ENCODE measurements at regions not wholly inside any gene's neighbourhood (a gene's known extent, or its start where the extent isn't known, plus 50 kb on each side); places are given as distances from the start of the nearest gene placed in this dataset.

- no peak for ATAC-seq
Measured at GRCh38 chr14:42145766-42146165, 539.1 kb downstream of the LRFN5 start.

GRCh38 chr14:42143114-42143513 is 536.4 kb downstream of the LRFN5 start:
- ATAC-seq = no peak

GRCh38 chr14:42141328-42141727 is 534.7 kb downstream of the LRFN5 start:
- no peak for ATAC-seq

GRCh38 chr14:42140831-42141279 is 534.2 kb downstream of the LRFN5 start:
- no peak for ATAC-seq

DNA sequence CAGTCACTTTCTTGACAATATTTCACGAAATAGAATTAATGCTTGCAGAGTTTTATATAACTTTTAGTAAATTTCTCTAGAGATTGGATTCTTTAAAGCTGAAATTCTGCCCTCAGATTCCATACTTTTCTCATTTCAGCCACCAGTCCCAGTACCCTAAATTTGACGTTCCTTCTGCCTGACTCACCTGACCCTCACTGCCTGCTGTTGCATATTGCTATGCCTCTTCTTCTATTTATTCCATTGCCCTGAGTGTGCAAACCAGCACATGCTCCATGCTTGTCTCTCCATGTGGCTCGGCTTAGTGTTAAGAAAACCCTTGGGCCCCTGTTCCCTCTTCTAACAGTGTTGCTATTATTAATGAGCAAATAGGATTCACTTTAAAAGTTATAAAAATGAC is 533.3 kb downstream of the LRFN5 start:
- ATAC-seq = no peak

- ATAC-seq = no peak
Measured at GRCh38 chr14:42138406-42138805, 531.7 kb downstream of the LRFN5 start.

DNA sequence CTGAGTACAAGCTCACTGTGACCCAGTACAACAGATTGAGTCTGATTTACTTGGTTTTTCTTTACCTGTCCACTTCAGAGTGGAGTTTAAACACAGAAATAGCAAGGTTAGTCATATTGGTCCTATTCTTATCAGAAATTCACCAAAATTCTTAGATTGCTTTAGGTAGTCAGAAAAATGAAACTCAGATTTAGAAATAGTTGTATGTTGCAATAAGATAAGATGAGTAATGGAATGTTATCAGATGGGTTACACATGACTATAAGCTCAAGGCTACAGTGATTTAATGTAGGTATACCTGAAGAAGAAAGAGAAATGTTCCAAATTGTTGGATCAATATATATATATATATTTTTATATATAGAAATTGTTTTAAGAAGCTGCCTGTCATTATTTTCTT is 524.1 kb downstream of the LRFN5 start:
- no peak for ATAC-seq

DNA sequence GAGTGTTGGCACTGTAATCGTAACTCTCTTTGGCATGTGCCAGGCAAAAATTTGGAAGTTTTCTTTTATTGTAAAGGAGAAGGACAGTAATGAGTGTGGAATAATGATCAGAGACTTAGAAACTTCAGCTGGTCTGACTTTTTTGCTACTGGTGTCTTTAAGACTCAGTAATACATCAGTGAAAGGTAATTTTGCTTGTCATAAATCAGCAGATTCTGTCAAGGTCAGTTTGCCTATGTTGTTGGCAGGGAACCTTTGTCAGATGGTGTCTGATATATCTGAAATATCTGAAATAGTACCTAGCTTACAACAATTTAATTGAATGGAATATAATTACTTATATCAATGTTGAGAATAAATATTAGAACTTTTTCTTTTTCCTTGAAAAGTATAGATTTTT is 516.9 kb downstream of the LRFN5 start:
- ATAC-seq = no peak

- no peak for ATAC-seq
Measured at GRCh38 chr14:42113358-42114069, 506.8 kb downstream of the LRFN5 start.

DNA sequence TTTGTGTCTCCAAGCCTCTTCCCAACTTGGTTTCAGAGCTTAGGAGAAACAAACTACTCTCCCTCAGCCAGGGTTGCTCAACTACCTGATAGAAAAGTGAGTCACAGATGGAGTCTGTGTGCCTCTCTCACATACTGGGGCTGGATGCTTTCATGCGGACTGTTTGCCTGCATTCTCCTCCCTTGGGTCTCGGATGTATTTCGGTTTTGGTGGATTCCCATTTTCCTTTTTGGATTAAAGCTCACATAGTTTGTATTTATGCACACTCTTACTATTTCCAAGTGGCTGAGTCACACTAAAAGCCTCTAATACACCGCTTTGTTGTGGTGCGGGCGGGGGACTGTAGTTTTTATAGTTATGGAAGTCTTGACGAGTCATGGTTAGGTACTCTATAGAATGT is 505.4 kb downstream of the LRFN5 start:
- no peak for ATAC-seq

GRCh38 chr14:42111355-42111754 is 504.7 kb downstream of the LRFN5 start:
- ATAC-seq = no peak

- ATAC-seq = no peak
Measured at GRCh38 chr14:42110167-42110566, 503.5 kb downstream of the LRFN5 start.

GRCh38 chr14:42095155-42095554 is 488.5 kb downstream of the LRFN5 start:
- ATAC-seq = no peak

DNA sequence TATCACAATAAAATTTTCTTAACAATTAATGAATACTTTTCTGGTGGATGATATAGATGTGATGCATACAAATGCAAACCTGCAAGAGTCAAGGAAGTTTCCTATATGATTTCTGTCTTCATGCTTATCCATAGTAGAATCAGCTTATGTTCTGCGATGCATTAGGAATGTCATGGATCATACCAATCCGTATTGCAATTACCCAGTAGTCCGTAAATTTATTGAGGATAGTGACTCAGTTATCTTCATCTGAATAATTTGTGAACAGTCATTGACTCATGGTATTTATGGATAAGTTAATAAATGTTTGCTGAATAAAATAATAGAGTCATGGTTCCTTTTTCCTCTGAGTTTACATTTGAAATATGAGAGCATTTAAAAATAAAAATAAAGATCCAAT is 483.4 kb downstream of the LRFN5 start:
- ATAC-seq = no peak

DNA sequence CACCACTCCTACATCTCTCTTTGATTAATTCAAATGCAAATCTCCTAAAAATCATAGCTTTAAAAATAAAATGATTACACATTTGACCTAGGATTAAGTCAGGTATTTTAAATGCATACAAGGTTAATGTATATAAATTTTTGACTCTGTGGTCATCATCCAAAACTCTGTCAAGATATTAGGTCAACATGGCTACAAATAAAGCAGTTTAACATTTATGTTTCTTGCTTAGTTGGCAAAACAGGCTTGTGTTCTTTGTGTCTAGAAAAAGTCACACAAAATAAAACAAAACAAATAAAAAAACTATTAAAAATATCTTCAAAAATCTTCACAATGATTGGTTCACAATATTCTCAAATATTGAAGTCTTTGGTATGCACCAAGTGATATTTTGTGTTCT is 473.2 kb downstream of the LRFN5 start:
- ATAC-seq = no peak

DNA sequence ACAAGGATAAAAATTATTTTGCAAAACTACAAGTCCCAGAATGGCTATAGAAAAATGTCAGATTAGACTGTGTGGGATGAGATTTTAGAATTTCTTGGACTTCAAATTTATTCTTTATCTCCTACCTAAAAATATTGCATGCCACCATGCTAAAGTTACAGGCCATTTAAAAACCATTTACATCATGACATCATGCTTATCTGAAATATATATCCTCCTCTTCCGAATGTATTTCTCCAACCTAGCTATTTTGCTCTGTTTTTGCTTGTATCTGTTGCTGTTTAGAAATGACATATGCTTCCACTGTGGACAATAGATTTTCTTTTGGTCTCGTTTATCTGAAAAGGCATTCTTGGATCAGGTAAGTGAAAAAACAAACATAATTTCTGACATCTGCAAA is 471.7 kb downstream of the LRFN5 start:
- no peak for ATAC-seq

GRCh38 chr14:42070031-42070430 is 463.4 kb downstream of the LRFN5 start:
- no peak for ATAC-seq

DNA sequence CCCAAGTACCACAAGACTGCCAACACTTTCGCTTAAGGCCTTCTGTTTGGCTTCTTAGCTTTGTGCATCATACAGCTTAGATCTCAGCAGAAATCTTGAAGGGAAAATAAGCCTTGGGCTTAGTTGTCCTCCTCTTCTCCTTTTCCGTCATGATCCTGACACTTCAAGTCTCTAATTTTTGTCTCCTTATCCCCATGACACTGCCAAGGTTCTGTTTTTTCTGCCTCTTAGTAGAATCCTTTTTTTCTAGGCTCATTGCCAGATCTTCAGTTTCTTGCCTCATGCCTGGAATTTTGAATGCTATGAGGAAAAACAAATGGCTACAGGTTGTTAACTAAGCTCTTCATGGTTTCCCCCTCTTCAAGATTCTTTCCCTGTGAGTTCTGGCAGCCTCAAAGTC is 450.4 kb downstream of the LRFN5 start:
- ATAC-seq = no peak

- no peak for ATAC-seq
Measured at GRCh38 chr14:42047421-42048055, 440.9 kb downstream of the LRFN5 start.

GRCh38 chr14:42045383-42045782 is 438.7 kb downstream of the LRFN5 start:
- ATAC-seq = no peak

DNA sequence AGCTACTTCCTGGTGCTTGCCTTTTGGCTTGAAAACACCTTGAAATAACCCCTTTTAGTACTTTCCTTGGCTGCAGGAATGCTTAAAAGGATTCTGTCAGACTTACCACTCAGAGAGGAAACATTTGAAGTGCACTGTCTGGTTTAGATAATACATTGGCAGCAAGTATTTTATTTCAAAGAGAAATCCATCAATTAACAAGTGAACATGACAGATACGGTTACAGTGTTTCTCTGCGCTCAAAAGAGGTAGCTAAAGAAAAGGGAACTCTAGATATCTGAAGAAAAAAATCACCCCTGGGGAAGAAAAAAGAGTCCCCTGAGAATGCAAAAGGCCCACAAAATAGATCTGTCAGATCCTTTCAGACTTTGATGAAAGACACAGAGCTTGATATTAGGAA is 421.9 kb downstream of the LRFN5 start:
- no peak for ATAC-seq

DNA sequence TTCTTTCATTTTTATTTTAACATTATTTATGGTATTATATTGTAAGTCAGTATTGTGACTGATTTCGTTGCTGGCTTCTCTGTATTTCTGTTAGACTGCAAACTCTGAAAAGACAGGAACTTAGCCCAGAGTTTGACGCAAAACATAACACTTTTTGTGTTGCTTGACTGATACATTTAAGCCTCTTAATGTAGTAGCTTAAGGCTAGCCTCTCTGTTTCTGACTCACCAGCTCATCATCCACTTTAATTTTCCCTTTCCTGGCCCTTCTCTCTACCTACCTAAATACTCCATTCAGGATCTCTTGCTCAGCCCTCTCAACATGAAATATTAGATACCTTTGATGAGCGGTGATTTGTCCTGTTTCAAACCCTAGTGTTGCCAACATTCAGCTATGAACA is 420.6 kb downstream of the LRFN5 start:
- ATAC-seq = no peak

GRCh38 chr14:42023452-42023851 is 416.8 kb downstream of the LRFN5 start:
- ATAC-seq = no peak

- ATAC-seq = no peak
Measured at GRCh38 chr14:42014301-42014700, 407.6 kb downstream of the LRFN5 start.

GRCh38 chr14:42013559-42013958 is 406.9 kb downstream of the LRFN5 start:
- no peak for ATAC-seq

All from activated CD4-positive, CD25-positive, alpha-beta regulatory T cell treated with anti-CD3 and anti-CD28 coated beads, Interleukin-2, amount 50 U/mL, for 24 hours (primary cell).